ENCODE measurements at regions not wholly inside any gene's neighbourhood (a gene's known extent, or its start where the extent isn't known, plus 50 kb on each side); places are given as distances from the start of the nearest gene placed in this dataset.

DNA sequence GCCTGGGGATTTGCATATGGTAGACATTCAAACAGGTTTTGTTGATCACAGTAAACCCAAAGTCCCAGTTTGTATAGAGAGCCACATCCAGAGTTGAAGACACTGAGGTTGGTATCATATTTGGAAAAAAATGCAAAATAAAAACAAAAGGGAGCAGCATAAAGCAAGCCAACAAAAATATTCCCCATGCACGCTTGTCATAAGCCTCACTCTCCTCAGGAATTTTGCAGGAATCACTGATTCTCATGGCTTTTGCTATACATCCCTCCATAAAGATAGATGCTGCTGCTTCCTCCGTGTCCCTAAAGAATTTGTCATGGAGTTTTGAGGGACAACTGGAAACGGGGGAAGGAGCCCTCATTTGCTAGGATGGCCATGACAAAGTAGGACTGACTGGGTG, 108.8 kb upstream of the TCF4 start:
- H3K9ac ChIP-seq (replicated peaks in 1 of 4; ENCODE audit: extremely low read depth in 1 of 4, low read depth in 3 of 4, low read length in 3 of 4), result no peak overlapping the region
- FAIRE-seq (no peak), DNase-seq (ENCODE audit: low read depth in 1 of 2, low spot score in 2 of 2) (no peak)
- H2BK12ac ChIP-seq (ENCODE audit: low read depth, low read length), result no peak overlapping the region
- no peak overlapping the region for H2BK5ac ChIP-seq (ENCODE audit: low read depth, low read length)
- H2AK5ac ChIP-seq (ENCODE audit: low read depth, low read length), result no peak overlapping the region
- no peak overlapping the region for H3K4ac ChIP-seq (replicated peaks; ENCODE audit: insufficient read length, low read depth, low read length)
- no peaks in the 10 kb centered on the region for H3K23me2 ChIP-seq (ENCODE audit: low read depth, low read length)
- ChIA-PET POLR2A (ENCODE audit: partially characterized antibody) (no interaction called here), CTCF (ENCODE audit: partially characterized antibody) (no interaction called here)
- no peak overlapping the region for H3K4me3 ChIP-seq (ENCODE audit: extremely low read depth in 1 of 4, insufficient read depth in 2 of 4, low read depth in 3 of 4, low read length in 4 of 4)
- no peak for TF ChIP-seq SP2 (IDR thresholded peaks at IDR 0.05; ENCODE audit: low read length)
- no peak for TF ChIP-seq RFX5 (IDR thresholded peaks at IDR 0.05; ENCODE audit: borderline replicate concordance, low read depth, low read length)
- TF ChIP-seq, protein P1, sequence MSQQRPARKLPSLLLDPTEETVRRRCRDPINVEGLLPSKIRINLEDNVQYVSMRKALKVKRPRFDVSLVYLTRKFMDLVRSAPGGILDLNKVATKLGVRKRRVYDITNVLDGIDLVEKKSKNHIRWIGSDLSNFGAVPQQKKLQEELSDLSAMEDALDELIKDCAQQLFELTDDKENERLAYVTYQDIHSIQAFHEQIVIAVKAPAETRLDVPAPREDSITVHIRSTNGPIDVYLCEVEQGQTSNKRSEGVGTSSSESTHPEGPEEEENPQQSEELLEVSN (IDR thresholded peaks at IDR 0.05), result no peak
- no peak for TF ChIP-seq POU5F1 (IDR thresholded peaks at IDR 0.05; ENCODE audit: low read depth, low read length)
- no peak for TF ChIP-seq KDM5A (IDR thresholded peaks at IDR 0.05; ENCODE audit: low read length)
- no peak for TF ChIP-seq HDAC6 (IDR thresholded peaks at IDR 0.05; ENCODE audit: low read depth, low read length)
- H2BK120ac ChIP-seq (replicated peaks; ENCODE audit: low read depth, low read length), result no peak overlapping the region
- peaks cover 0 to 2% (median 0%) of the 10 kb centered on the region in 4 experiments; a peak in 1 of 7 replicates for H3K27me3 ChIP-seq (replicated peaks in 1 of 4; ENCODE audit: control insufficient read depth in 3 of 4, extremely low read depth in 1 of 4, insufficient read depth in 3 of 4, low read length in 3 of 4)
- no peak overlapping the region for H3K4me2 ChIP-seq (ENCODE audit: insufficient read depth in 1 of 2, low read depth in 2 of 2, low read length in 2 of 2)
- H3K23ac ChIP-seq (ENCODE audit: insufficient read length), result no peak overlapping the region
- no peaks in the 10 kb centered on the region for H3K36me3 ChIP-seq (ENCODE audit: control insufficient read depth in 2 of 4, insufficient read depth in 4 of 4, low read length in 3 of 4)
- no peaks in the 10 kb centered on the region for H3K9me3 ChIP-seq (ENCODE audit: insufficient read depth in 2 of 2, low read depth in 1 of 2, low read length in 1 of 2)
- H4K20me1 ChIP-seq (replicated peaks in 1 of 2; ENCODE audit: control insufficient read depth in 1 of 2, insufficient read depth in 2 of 2, low read length in 2 of 2), result no peaks in the 10 kb centered on the region
- H3K18ac ChIP-seq (ENCODE audit: extremely low read depth, low read length), result no peak overlapping the region
- no peaks in the 10 kb centered on the region for H3K79me2 ChIP-seq (ENCODE audit: control insufficient read depth in 1 of 2, insufficient read depth in 2 of 2, low read length in 2 of 2)
- H4K91ac ChIP-seq (replicated peaks; ENCODE audit: insufficient read length, low read length), result no peak overlapping the region
- no peaks in the 10 kb centered on the region for H3K79me1 ChIP-seq (ENCODE audit: low read depth, low read length)
- no peaks in the 10 kb centered on the region for H3K4me1 ChIP-seq (replicated peaks in 1 of 4; ENCODE audit: control insufficient read depth in 3 of 4, insufficient read depth in 4 of 4, low read length in 3 of 4)
- no peak overlapping the region for H2AFZ ChIP-seq (ENCODE audit: low read length)
- WGBS, 2 experiments (ENCODE audit: extremely low coverage in 1 of 2, insufficient coverage in 1 of 2, insufficient read length in 1 of 2, insufficient replicate concordance in 2 of 2, low coverage in 1 of 2, low lambda C conversion rate in 2 of 2, missing lambda C conversion rate in 1 of 2), result 79% methylated on average over 3 of the region's 3 CpGs; no CpG with 5 or more reads in 1 of the 2 experiments
- H4K5ac ChIP-seq (ENCODE audit: insufficient read length, low read depth, low read length), result no peak overlapping the region
- H3K56ac ChIP-seq (replicated peaks; ENCODE audit: insufficient read length, low read depth, low read length), result no peak overlapping the region
- no peak overlapping the region for H2BK15ac ChIP-seq (ENCODE audit: low read length)
- no peak overlapping the region for H2BK20ac ChIP-seq (ENCODE audit: low read length)
- no peak overlapping the region for H4K8ac ChIP-seq (ENCODE audit: extremely low read depth, insufficient read depth, low read length)
- no peak overlapping the region for H3K27ac ChIP-seq (ENCODE audit: low read depth, low read length)
- no peak overlapping the region for H3K14ac ChIP-seq (ENCODE audit: insufficient read length)

All from H1 (cell line).